KOPT-K1 (cell line): ENCODE measurements at regions not wholly inside any gene's neighbourhood (a gene's known extent, or its start where the extent isn't known, plus 50 kb on each side); places are given as distances from the start of the nearest gene placed in this dataset.
"Not testable (repeated sequence)": the region's sequence is repeated elsewhere in the genome, so short reads cannot be mapped to it uniquely, and the experiment has no call there.

ENCODE experiments used
- H3K27ac ChIP-seq: fragments of 200-600 bp; sonication (generic); 2 replicates; pipeline ENCODE4 v1.5.1; 2016; ENCODE audit warnings: antibody characterized with exemption, mild to moderate bottlenecking, low read depth, low read length; ENCODE audit not compliant: poor library complexity, severe bottlenecking
- H3K36me3 ChIP-seq: fragments of 200-600 bp; sonication (generic); 2 replicates; pipeline ENCODE4 v1.5.1; 2017; ENCODE audit warnings: antibody characterized with exemption, mild to moderate bottlenecking, low read length, moderate library complexity; ENCODE audit not compliant: insufficient read depth
- H3K9me3 ChIP-seq: fragments of 200-600 bp; sonication (generic); 2 replicates; pipeline ENCODE4 v1.5.1; 2017; ENCODE audit warnings: antibody characterized with exemption, low read length, mild to moderate bottlenecking; ENCODE audit not compliant: insufficient read depth, poor library complexity, severe bottlenecking

DNA sequence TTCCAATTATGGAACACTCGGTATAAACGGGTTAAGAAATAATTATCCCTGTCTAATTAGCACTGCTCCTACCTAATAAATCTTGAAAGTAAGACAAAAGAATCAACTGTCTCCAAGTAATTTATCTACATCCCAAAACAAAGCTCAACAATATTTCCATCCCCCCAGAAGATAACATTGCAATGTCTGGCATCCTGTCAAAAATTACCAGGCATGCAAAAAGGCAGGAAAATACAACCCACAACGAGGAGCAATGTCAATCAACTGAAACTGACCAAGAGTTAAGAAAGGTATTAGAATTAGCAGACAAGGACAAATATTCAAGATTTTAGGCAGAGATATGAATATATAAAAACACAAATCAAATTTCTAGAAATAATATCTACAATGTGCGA lies 84.5 kb upstream of the SVIL start:
- Histone ChIP-seq H3K9me3 (peaks cover 37% of the 10 kb centered on the region), H3K36me3 (no peaks in the 10 kb centered on the region), H3K27ac (no peak overlapping the region)

GRCh38 chr10:29715296-29715695 lies 80.5 kb upstream of the SVIL start:
- H3K27ac ChIP-seq: no peak overlapping the region
- H3K9me3 ChIP-seq: peaks cover 24% of the 10 kb centered on the region
- no peaks in the 10 kb centered on the region for H3K36me3 ChIP-seq

DNA sequence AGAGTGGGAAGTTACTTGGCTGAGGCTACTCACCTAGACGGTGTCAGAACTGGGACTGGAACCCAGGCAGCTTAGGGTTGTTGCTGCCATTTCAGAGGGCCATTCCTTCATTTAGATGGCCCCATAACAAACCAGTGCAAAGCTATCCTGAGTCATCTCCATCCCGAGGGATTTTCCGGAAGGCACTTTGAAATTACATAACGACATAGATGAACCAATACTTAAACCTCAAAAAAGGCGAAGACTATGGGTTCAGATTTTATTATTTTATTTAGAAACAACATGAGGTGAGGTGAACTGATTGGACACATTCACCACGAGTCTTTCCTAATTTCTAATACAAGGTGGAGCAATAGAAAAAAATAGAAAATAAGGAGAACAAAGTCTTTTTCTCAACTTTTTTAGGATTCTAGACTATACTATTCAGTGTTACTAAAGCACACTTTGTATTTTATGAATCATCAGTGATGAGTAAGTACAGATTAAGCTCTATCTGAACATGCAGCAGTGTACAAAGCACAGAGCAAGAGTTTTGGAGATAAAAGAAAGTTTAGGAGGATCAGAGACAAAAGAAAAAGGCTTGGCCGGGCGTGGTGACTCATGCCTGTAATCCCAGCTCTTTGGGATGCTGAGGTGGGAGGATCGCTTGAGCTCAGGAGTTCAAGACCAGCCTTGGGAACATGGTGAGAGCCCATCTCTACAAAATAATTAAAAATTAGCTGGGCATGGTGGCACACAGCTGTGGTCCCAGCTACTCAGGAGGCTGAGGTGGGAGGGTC lies 79.5 kb upstream of the SVIL start:
- Histone ChIP-seq H3K27ac (no peak overlapping the region), H3K36me3 (no peaks in the 10 kb centered on the region), H3K9me3 (peaks cover 14% of the 10 kb centered on the region)

DNA sequence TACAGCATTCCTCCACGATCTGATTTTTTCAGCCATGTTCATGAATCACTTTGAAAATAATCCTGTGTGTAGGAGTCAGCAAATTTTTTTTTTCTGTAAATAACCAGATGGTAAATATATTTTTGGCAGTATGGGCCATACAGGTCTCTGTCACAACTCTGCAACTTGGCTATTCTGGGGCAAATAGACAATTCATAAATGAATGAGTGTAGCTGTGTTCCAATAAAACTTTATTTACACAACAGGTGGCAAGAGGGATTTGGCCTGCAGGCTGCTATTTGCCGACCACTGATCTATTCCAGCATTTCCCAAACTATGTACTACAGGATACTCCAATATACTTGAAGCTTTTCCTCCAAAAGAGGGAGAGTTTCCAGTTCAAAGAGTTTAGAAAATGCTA lies 78.7 kb upstream of the SVIL start:
- Histone ChIP-seq H3K36me3 (no peaks in the 10 kb centered on the region), H3K27ac (no peak overlapping the region), H3K9me3 (peaks cover 5% of the 10 kb centered on the region)

- no peak overlapping the region for H3K27ac ChIP-seq
- no peaks in the 10 kb centered on the region for H3K36me3 ChIP-seq
- H3K9me3 ChIP-seq: no peaks in the 10 kb centered on the region
These were observed 77.3 kb upstream of the SVIL start for GRCh38 chr10:29712108-29712507.

DNA sequence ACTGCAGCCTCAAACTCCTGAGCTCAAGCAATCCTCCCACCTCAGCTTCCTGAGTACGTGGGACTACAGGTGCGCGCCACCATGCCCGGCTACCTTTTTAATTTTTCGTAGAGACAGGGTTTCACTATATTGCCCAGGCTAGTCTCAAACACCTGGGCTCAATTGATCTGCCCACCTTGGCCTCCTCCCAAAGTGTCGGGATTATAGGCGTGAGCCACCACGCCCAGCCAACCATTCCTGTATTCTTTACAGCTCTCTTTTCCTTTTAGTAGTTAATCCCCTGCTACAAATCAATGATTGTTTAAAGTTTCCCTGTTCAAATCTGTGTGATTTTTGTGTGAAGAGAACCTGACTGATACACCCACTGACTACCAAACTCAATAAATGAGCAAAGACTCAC lies 75.4 kb upstream of the SVIL start:
- no peak overlapping the region for H3K27ac ChIP-seq
- H3K36me3 ChIP-seq: no peaks in the 10 kb centered on the region
- no peaks in the 10 kb centered on the region for H3K9me3 ChIP-seq

DNA sequence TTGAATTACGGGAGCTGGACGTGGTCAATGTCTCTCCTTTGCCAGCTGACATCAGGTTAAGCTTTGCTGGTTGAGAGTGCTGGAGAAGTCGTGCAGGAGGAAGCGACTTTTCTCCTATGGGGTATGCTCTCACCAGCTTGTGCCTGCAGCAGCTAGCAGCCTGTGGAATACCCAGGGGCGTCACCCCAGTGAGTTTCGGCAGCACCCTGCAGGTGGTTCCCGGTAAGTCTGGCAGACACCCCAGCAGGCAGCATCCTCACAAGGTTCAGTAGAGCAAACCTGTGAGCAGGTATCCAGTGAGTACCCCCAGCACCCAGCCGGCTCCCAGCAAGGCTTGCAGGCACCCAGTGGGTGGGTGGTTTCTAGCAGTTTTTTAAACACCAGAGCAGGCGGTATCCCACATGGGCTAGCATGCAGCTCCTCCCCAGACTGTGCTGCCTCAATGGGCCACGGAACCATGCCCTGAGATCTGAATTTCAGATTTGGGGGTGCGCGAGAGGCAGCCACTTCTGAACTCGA lies 74.8 kb upstream of the SVIL start:
- Histone ChIP-seq H3K36me3 (no peaks in the 10 kb centered on the region), H3K9me3 (no peaks in the 10 kb centered on the region)

DNA sequence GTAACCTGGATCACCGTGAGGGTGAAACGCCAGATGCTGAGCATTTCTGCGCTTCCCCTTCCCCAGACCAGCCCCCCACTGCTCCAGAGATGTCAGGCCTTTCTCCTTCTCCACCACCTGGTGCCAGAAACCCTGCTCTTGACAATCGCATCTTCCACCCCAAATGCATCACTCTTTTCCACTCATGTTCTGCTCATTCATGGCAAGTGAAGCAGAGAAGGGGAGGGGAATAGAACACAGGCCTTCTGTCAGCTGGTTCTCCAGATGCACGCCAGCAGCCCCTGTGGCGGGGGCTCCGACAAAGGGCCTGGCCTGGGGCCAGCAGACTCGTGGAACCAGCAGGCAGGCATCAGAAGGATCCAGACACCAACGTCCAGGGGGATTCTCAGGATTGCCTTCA lies 68.5 kb upstream of the SVIL start:
- Histone ChIP-seq H3K9me3 (no peaks in the 10 kb centered on the region), H3K36me3 (no peaks in the 10 kb centered on the region), H3K27ac (no peak overlapping the region)

More for the DNA sequence above, 74.8 kb upstream of the SVIL start:
- no peak overlapping the region for H3K27ac ChIP-seq

- Histone ChIP-seq H3K9me3 (no peaks in the 10 kb centered on the region), H3K36me3 (no peaks in the 10 kb centered on the region), H3K27ac (peak overlapping the region; percentile 13)
These were observed 67.7 kb upstream of the SVIL start for GRCh38 chr10:29702273-29703164.

- H3K9me3 ChIP-seq: no peaks in the 10 kb centered on the region
- no peaks in the 10 kb centered on the region for H3K36me3 ChIP-seq
- no peak overlapping the region for H3K27ac ChIP-seq
These were observed 66.5 kb upstream of the SVIL start for GRCh38 chr10:29701306-29701705.

- Histone ChIP-seq H3K36me3 (no peaks in the 10 kb centered on the region), H3K9me3 (no peaks in the 10 kb centered on the region), H3K27ac (no peak overlapping the region)
These were observed 64.8 kb upstream of the SVIL start for GRCh38 chr10:29699621-29700020.

- H3K27ac ChIP-seq: no peak overlapping the region
- no peaks in the 10 kb centered on the region for H3K36me3 ChIP-seq
- no peaks in the 10 kb centered on the region for H3K9me3 ChIP-seq
These were observed 64.2 kb upstream of the SVIL start for GRCh38 chr10:29698773-29699490.

- not testable (repeated sequence) for H3K27ac ChIP-seq, H3K36me3 ChIP-seq, H3K9me3 ChIP-seq
These were observed 61.8 kb upstream of the SVIL start for GRCh38 chr10:29696581-29696980.

DNA sequence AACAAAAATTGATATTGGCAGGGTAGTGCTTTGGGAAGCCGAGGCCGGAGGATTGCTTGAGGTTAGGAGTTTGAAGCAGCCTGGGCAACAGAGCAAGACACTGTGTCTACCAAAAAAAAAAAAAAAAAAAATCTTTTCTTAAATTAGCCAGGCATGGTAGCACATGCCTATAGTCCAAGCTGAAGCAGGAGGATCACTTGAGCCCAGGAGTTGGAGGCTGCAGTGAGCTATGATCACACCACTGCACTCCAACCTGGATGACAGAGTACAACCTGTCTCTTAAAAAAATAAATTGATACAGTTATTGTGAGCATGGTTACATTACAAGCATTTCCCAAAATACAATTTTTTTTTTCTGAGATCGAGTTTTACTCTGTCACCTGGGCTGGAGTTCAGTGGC lies 59.4 kb upstream of the SVIL start:
- Histone ChIP-seq H3K27ac (no peak overlapping the region), H3K9me3 (no peaks in the 10 kb centered on the region), H3K36me3 (no peaks in the 10 kb centered on the region)

- Histone ChIP-seq H3K9me3 (no peaks in the 10 kb centered on the region), H3K27ac (no peak overlapping the region), H3K36me3 (no peaks in the 10 kb centered on the region)
These were observed 57.4 kb upstream of the SVIL start for GRCh38 chr10:29692121-29692539.
